A549 (cell line): ENCODE measurements at regions not wholly inside any gene's neighbourhood (a gene's known extent, or its start where the extent isn't known, plus 50 kb on each side); places are given as distances from the start of the nearest gene placed in this dataset.

ENCODE experiments used
- EP300 ChIP-seq, 2 experiments: fragments of >200 bp; sonication (Bioruptor Twin); formaldehyde crosslinking; IDR thresholded peaks; 2 replicates in 1 of 2; 3 replicates in 1 of 2; pipeline ENCODE4 v1.6.1; 2016 to 2017
- ESRRA ChIP-seq: fragments of 150-350 bp; IDR thresholded peaks from 2 replicates; pipeline ENCODE4 v1.6.1; 2014; ENCODE audit warnings: mild to moderate bottlenecking, low read length, borderline replicate concordance
- HOXB5 ChIP-seq: fragments of 250-450 bp; sonication (Bioruptor Pico); IDR thresholded peaks from 2 replicates; pipeline ENCODE4 v1.5.0; 2020; ENCODE audit warnings: mild to moderate bottlenecking, moderate library complexity
- POLR2A ChIP-seq: IDR thresholded peaks from 2 replicates; pipeline ENCODE4 v1.6.1; 2012; ENCODE audit warnings: mild to moderate bottlenecking, low read length
- RNF2 ChIP-seq: fragments of 200-600 bp; sonication (generic); IDR thresholded peaks from 2 replicates; pipeline ENCODE4 v1.6.1; 2016; ENCODE audit warnings: low read depth, mild to moderate bottlenecking, antibody characterized with exemption, moderate library complexity, borderline replicate concordance
- TF ChIP-seq, protein P1 (sequence below): fragments of >200 bp; sonication (Bioruptor Twin); formaldehyde crosslinking; IDR thresholded peaks from 3 replicates; pipeline ENCODE4 v1.5.1; 2016

- TF ChIP-seq, protein P1, sequence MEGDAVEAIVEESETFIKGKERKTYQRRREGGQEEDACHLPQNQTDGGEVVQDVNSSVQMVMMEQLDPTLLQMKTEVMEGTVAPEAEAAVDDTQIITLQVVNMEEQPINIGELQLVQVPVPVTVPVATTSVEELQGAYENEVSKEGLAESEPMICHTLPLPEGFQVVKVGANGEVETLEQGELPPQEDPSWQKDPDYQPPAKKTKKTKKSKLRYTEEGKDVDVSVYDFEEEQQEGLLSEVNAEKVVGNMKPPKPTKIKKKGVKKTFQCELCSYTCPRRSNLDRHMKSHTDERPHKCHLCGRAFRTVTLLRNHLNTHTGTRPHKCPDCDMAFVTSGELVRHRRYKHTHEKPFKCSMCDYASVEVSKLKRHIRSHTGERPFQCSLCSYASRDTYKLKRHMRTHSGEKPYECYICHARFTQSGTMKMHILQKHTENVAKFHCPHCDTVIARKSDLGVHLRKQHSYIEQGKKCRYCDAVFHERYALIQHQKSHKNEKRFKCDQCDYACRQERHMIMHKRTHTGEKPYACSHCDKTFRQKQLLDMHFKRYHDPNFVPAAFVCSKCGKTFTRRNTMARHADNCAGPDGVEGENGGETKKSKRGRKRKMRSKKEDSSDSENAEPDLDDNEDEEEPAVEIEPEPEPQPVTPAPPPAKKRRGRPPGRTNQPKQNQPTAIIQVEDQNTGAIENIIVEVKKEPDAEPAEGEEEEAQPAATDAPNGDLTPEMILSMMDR, result no peak
- no peak for TF ChIP-seq POLR2A
- no peak for TF ChIP-seq HOXB5 (CRISPR knock-in tag)
- no peak for TF ChIP-seq ESRRA
- TF ChIP-seq EP300 (IDR thresholded peaks at IDR 0.05), result no peak
- TF ChIP-seq RNF2, result no peak
Measured at GRCh38 chr6:103677290-103677689, 1182.4 kb downstream of the HACE1 start.
